HepG2 (cell line): ENCODE measurements at regions not wholly inside any gene's neighbourhood (a gene's known extent, or its start where the extent isn't known, plus 50 kb on each side); places are given as distances from the start of the nearest gene placed in this dataset.

Experiments used
- ATAC-seq: fragments of 200-7000 bp; cut with Tn5 transposase; 3 replicates; pipeline ENCODE4 v1.9.1; 2020; ENCODE audit warnings: mild to moderate bottlenecking, moderate library complexity
- BruUV-seq: library from RNA; stranded (reverse); fragments of 400-500 nt; replicated peaks from 2 replicates; lab custom pipeline; 2021; lab: Mats Ljungman, UMichigan
- CTCF ChIA-PET: fragments of 300-600 bp; formaldehyde crosslinking; extraction: SDS; loops from one replicate; lab custom pipeline; 2021; ENCODE audit warnings: low total read pairs, inconsistent platforms, low intra/inter-chr PET ratio; lab: Yijun Ruan, JAX
- POLR2A ChIA-PET: fragments of 350-600 bp; sonication (Branson Sonifier 250); formaldehyde crosslinking; loops from one replicate; lab custom pipeline; 2020; ENCODE audit warnings: antibody characterized with exemption, inconsistent platforms; lab: Yijun Ruan, JAX
- DNase-seq: peaks from one replicate; pipeline ENCODE4 v3.0.0-alpha.2; 2015; ENCODE audit warnings: low spot score
- FAIRE-seq: peaks from 3 replicates; lab custom pipeline; 2011; peaks lifted over from hg19 to GRCh38; lab: Jason Lieb, UNC
- H2AFZ ChIP-seq: one replicate; pipeline ENCODE4 v1.6.1; 2011; ENCODE audit warnings: low read length, inconsistent platforms
- H3K27ac ChIP-seq: fragments of 300-600 bp; 3 replicates; pipeline ENCODE4 v1.8.0; 2011; ENCODE audit warnings: mixed run types, mild to moderate bottlenecking, mixed read lengths, low read length, inconsistent platforms; ENCODE audit not compliant: insufficient read depth; ENCODE audit errors: extremely low read length
- H3K27me3 ChIP-seq, 2 experiments: fragments of 200-600 bp in 1 of 2; 2 replicates in 1 of 2; 3 replicates in 1 of 2; pipeline versions ENCODE4 v1.6.0 to v1.8.0; 2011; ENCODE audit warnings: low read length in 2 of 2, mild to moderate bottlenecking in 2 of 2, moderate library complexity in 2 of 2, inconsistent platforms in 1 of 2; ENCODE audit not compliant: insufficient read depth in 2 of 2, control insufficient read depth in 1 of 2
- H3K36me3 ChIP-seq, 2 experiments: fragments of 200-600 bp in 1 of 2; replicated peaks in 1 of 2; 2 replicates in 1 of 2; 3 replicates in 1 of 2; pipeline versions ENCODE4 v1.5.1 to v1.8.0; 2011; ENCODE audit warnings: low read length in 2 of 2, inconsistent platforms in 1 of 2; ENCODE audit not compliant: insufficient read depth in 2 of 2, control insufficient read depth in 1 of 2
- H3K4me1 ChIP-seq: 2 replicates; pipeline ENCODE4 v1.5.1; 2012; ENCODE audit warnings: low read length, inconsistent platforms; ENCODE audit not compliant: insufficient read depth
- H3K4me2 ChIP-seq: 2 replicates; pipeline ENCODE4 v1.6.0; 2011; ENCODE audit warnings: low read depth, low read length, inconsistent platforms
- H3K4me3 ChIP-seq, 3 experiments: fragments of 200-600 bp in 1 of 3; sonication (generic), shearing (Covaris generic) in 1 of 3; replicated peaks in 1 of 3; 2 replicates each; pipeline ENCODE4 v1.5.1; 2011 to 2016; ENCODE audit warnings: low read length in 3 of 3, inconsistent platforms in 2 of 3, low read depth in 2 of 3, mild to moderate bottlenecking in 2 of 3, control low read depth in 1 of 3, mixed read lengths in 1 of 3; ENCODE audit not compliant: insufficient read depth in 1 of 3
- H3K79me2 ChIP-seq: one replicate; pipeline ENCODE4 v1.6.1; 2011; ENCODE audit warnings: low read length, inconsistent platforms; ENCODE audit not compliant: insufficient read depth
- H3K9ac ChIP-seq: 2 replicates; pipeline ENCODE4 v1.6.0; 2011; ENCODE audit warnings: mild to moderate bottlenecking, low read depth, low read length, inconsistent platforms; ENCODE audit not compliant: insufficient read depth
- H3K9me3 ChIP-seq: 2 replicates; pipeline ENCODE4 v1.5.1; 2012; ENCODE audit warnings: mild to moderate bottlenecking, low read length
- H4K20me1 ChIP-seq: 2 replicates; pipeline ENCODE4 v1.6.0; 2011; ENCODE audit warnings: inconsistent platforms, mild to moderate bottlenecking, low read length, moderate library complexity; ENCODE audit not compliant: insufficient read depth
- BATF2 ChIP-seq: sonication (generic); formaldehyde crosslinking; IDR thresholded peaks from 2 replicates; pipeline ENCODE4 v1.8.0; 2022; ENCODE audit warnings: mild to moderate bottlenecking, missing genetic modification reagents, moderate library complexity
- ETV5 ChIP-seq: IDR thresholded peaks from 2 replicates; pipeline ENCODE4 v1.6.1; 2018; ENCODE audit warnings: missing biosample characterization, missing genetic modification reagents, inconsistent platforms, borderline replicate concordance
- FOXP4 ChIP-seq: sonication (generic); formaldehyde crosslinking; IDR thresholded peaks from 2 replicates; pipeline ENCODE4 v1.4.0; 2020; ENCODE audit warnings: missing genetic modification reagents
- KAT7 ChIP-seq: IDR thresholded peaks from 2 replicates; pipeline ENCODE4 v1.6.1; 2018; ENCODE audit warnings: borderline replicate concordance, missing compliant biosample characterization
- KLF13 ChIP-seq: sonication (generic); formaldehyde crosslinking; IDR thresholded peaks from 2 replicates; pipeline ENCODE4 v1.4.0; 2020; ENCODE audit warnings: mild to moderate bottlenecking, missing genetic modification reagents
- RORA ChIP-seq: sonication (generic); formaldehyde crosslinking; IDR thresholded peaks from 2 replicates; pipeline ENCODE4 v1.5.0; 2020; ENCODE audit warnings: mild to moderate bottlenecking, missing genetic modification reagents, moderate library complexity
- SNAPC5 ChIP-seq: sonication (generic); formaldehyde crosslinking; IDR thresholded peaks from 2 replicates; pipeline ENCODE4 v1.8.1; 2023; ENCODE audit warnings: mild to moderate bottlenecking, missing genetic modification reagents, borderline replicate concordance
- SP4 ChIP-seq: sonication (generic); formaldehyde crosslinking; IDR thresholded peaks from 2 replicates; pipeline ENCODE4 v1.8.1; 2023; ENCODE audit warnings: mild to moderate bottlenecking, missing genetic modification reagents
- TBX3 ChIP-seq: fragments of 450-650 bp; IDR thresholded peaks from 2 replicates; pipeline ENCODE4 v1.6.1; 2017; ENCODE audit warnings: antibody characterized with exemption, mild to moderate bottlenecking, inconsistent platforms, borderline replicate concordance
- XBP1 ChIP-seq: sonication (generic); formaldehyde crosslinking; IDR thresholded peaks from 2 replicates; pipeline ENCODE4 v1.5.0; 2020; ENCODE audit warnings: missing genetic modification reagents
- ZBTB3 ChIP-seq: sonication (generic); formaldehyde crosslinking; IDR thresholded peaks from 2 replicates; pipeline ENCODE4 v1.4.0; 2020; ENCODE audit warnings: low read depth, mild to moderate bottlenecking, moderate library complexity, missing genetic modification reagents, borderline replicate concordance
- ZNF274 ChIP-seq: sonication (generic); formaldehyde crosslinking; IDR thresholded peaks from 2 replicates; pipeline ENCODE4 v1.5.1; 2020; ENCODE audit warnings: mild to moderate bottlenecking, missing genetic modification reagents
- ZNF468 ChIP-seq: sonication (generic); formaldehyde crosslinking; IDR thresholded peaks from 2 replicates; pipeline ENCODE4 v1.8.0; 2022; ENCODE audit warnings: mild to moderate bottlenecking, moderate library complexity, missing genetic modification reagents
- ZNF674 ChIP-seq: sonication (generic); formaldehyde crosslinking; IDR thresholded peaks from 2 replicates; pipeline ENCODE4 v1.5.0; 2020; ENCODE audit warnings: low read depth, mild to moderate bottlenecking, missing genetic modification reagents
- ZNF7 ChIP-seq: IDR thresholded peaks from 2 replicates; pipeline ENCODE4 v1.6.1; 2016; ENCODE audit warnings: missing biosample characterization, missing genetic modification reagents
- WGBS: methylation state at CpG from one replicate; pipeline ENCODE4 v1.1.6; 2017; ENCODE audit warnings: low lambda C conversion rate; 5-methylcytosine and 5-hydroxymethylcytosine counted together
- in situ Hi-C: cut with HindIII; loops from 2 replicates; pipeline ENCODE4 v1.10.0; 2017; ENCODE audit warnings: low pct_unique_long_range_greater_than_20kb; ENCODE audit not compliant: extremely low pct_ligation_motif_present
- intact Hi-C: fragments of 100-400 bp; cut with micrococcal nuclease; formaldehyde crosslinking; loops from one replicate; pipeline ENCODE4 v1.10.0; 2022; ENCODE audit not compliant: unreplicated experiment

- ChIA-PET CTCF (no interaction called here), POLR2A (no interaction called here)
- Histone ChIP-seq H3K27me3 (no peaks in the 10 kb centered on the region), H3K36me3 (no peaks in the 10 kb centered on the region), H3K79me2 (no peaks in the 10 kb centered on the region), H3K4me1 (peaks cover 65% of the 10 kb centered on the region), H3K4me2 (peak overlapping the region; percentile 62), H3K9me3 (no peaks in the 10 kb centered on the region), H3K27ac (peak overlapping the region; percentile 40), H3K4me3 (peak overlapping the region in 1 of 3 experiments; percentile 16; a peak in 2 of 6 replicates), H2AFZ (peak overlapping the region; percentile 54), H4K20me1 (no peaks in the 10 kb centered on the region), H3K9ac (no peak overlapping the region)
- FAIRE-seq (peak; percentile 44), ATAC-seq (peak; percentile 85), DNase-seq (peak; percentile 21)
- intact Hi-C loops = no loop called here
- whole genome bisulfite sequencing = 11% methylated on average over 4 of the region's 7 CpGs
- in situ Hi-C loops = no loop called here
- no TSS peak for BruUV-seq
- TF ChIP-seq ZNF7 (CRISPR knock-in tag) (peak; percentile 45; the same call in 1 of the 2 replicates), ETV5 (CRISPR knock-in tag) (no peak)
Observed at GRCh38 chrX:13120017-13120416, 75.6 kb upstream of the FAM9C start.

- CTCF ChIA-PET = no interaction called here
- ATAC-seq = no peak
- peak overlapping the region; percentile 62 for H3K4me2 ChIP-seq
- TF ChIP-seq SP4 (CRISPR knock-in tag) = no peak
- no peak for TF ChIP-seq ZNF274 (CRISPR knock-in tag)
- TF ChIP-seq KAT7 (CRISPR knock-in tag) = no peak
- TF ChIP-seq KLF13 (CRISPR knock-in tag) = no peak
- TF ChIP-seq FOXP4 (CRISPR knock-in tag) = no peak
- no peak for TF ChIP-seq ZNF674
- no peak for TF ChIP-seq ZNF468 (CRISPR knock-in tag)
- no peak for TF ChIP-seq ZBTB3 (CRISPR knock-in tag)
- TF ChIP-seq TBX3 = no peak
- no peak for TF ChIP-seq BATF2 (CRISPR knock-in tag)
- TF ChIP-seq SNAPC5 (CRISPR knock-in tag) = no peak
- no peak for TF ChIP-seq RORA (CRISPR knock-in tag)
- TF ChIP-seq XBP1 = no peak
Observed at GRCh38 chrX:13119386-13119785, 75.0 kb upstream of the FAM9C start.

More at GRCh38 chrX:13119386-13119785, 75.0 kb upstream of the FAM9C start:
- WGBS = 60% methylated on average over 3 of the region's 3 CpGs
- Histone ChIP-seq H3K9ac (no peak overlapping the region), H3K27me3 (no peaks in the 10 kb centered on the region), H3K4me3 (0 out of 6 replicates have a peak overlapping the region, but pooled peaks of 1 of the 3 experiments have one; percentile 16), H3K27ac (no peak overlapping the region), H2AFZ (peak overlapping the region; percentile 54), H3K79me2 (no peaks in the 10 kb centered on the region), H3K9me3 (no peaks in the 10 kb centered on the region), H3K36me3 (no peaks in the 10 kb centered on the region), H3K4me1 (peaks cover 59% of the 10 kb centered on the region), H4K20me1 (no peaks in the 10 kb centered on the region)
- intact Hi-C loops = no loop called here
- FAIRE-seq (no peak), DNase-seq (no peak)
- POLR2A ChIA-PET = no interaction called here
- in situ Hi-C loops = no loop called here
- BruUV-seq = no TSS peak
